ENCODE measurements at regions not wholly inside any gene's neighbourhood (a gene's known extent, or its start where the extent isn't known, plus 50 kb on each side); places are given as distances from the start of the nearest gene placed in this dataset.

DNA sequence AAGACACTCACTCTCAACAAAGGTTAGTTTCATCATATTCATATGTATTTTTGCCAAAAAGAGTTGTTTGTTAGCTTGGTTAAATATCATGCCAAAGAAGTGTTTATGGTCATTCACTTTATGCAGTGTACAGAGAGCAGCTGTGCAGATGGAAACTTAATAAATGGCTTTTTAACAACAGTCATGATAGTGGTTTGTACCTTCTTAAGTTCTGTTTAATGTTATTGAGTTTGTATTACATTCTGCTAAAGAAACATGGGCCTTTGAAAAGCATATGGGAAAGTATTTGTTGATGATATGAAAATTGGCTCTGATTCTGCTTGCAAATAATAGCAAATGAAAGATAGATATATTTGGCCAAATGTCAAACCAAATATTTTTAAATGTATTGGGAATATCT, 607.3 kb downstream of the NCAM2 start:
- Mint-ChIP-seq H3K27ac (no peak overlapping the region), H3K36me3 (ENCODE audit: low read depth) (no peaks in the 10 kb centered on the region), H3K4me3 (no peak overlapping the region), H3K27me3 (no peaks in the 10 kb centered on the region), H3K9me3 (peaks cover 7% of the 10 kb centered on the region), H3K4me1 (ENCODE audit: low read depth) (no peaks in the 10 kb centered on the region)
- H3K4me1 ChIP-seq (ENCODE audit: insufficient read depth, low read length): no peaks in the 10 kb centered on the region
- no peaks in the 10 kb centered on the region for H3K27me3 ChIP-seq (ENCODE audit: control insufficient read depth in 1 of 2, insufficient read depth in 2 of 2, low read length in 2 of 2)
- DNase-seq (no peak), ATAC-seq (ENCODE audit: poor library complexity) (no peak)
- no peak overlapping the region for H3K4me3 ChIP-seq (ENCODE audit: low read length)
- no peaks in the 10 kb centered on the region for H3K9me3 ChIP-seq (ENCODE audit: control insufficient read depth in 1 of 2, insufficient read depth in 1 of 2, low read length in 2 of 2)
- POLR2A ChIA-PET: no interaction called here
- no peak overlapping the region for H3K27ac ChIP-seq (ENCODE audit: low read depth in 1 of 2, low read length in 2 of 2)
- CTCF ChIA-PET: no interaction called here
- intact Hi-C loops (cut with DNase I, micrococcal nuclease): no loop called here
- TF ChIP-seq, protein P1, sequence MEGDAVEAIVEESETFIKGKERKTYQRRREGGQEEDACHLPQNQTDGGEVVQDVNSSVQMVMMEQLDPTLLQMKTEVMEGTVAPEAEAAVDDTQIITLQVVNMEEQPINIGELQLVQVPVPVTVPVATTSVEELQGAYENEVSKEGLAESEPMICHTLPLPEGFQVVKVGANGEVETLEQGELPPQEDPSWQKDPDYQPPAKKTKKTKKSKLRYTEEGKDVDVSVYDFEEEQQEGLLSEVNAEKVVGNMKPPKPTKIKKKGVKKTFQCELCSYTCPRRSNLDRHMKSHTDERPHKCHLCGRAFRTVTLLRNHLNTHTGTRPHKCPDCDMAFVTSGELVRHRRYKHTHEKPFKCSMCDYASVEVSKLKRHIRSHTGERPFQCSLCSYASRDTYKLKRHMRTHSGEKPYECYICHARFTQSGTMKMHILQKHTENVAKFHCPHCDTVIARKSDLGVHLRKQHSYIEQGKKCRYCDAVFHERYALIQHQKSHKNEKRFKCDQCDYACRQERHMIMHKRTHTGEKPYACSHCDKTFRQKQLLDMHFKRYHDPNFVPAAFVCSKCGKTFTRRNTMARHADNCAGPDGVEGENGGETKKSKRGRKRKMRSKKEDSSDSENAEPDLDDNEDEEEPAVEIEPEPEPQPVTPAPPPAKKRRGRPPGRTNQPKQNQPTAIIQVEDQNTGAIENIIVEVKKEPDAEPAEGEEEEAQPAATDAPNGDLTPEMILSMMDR (IDR thresholded peaks at IDR 0.05): no peak
- H3K36me3 ChIP-seq (ENCODE audit: insufficient read depth, low read length): no peaks in the 10 kb centered on the region

DNA sequence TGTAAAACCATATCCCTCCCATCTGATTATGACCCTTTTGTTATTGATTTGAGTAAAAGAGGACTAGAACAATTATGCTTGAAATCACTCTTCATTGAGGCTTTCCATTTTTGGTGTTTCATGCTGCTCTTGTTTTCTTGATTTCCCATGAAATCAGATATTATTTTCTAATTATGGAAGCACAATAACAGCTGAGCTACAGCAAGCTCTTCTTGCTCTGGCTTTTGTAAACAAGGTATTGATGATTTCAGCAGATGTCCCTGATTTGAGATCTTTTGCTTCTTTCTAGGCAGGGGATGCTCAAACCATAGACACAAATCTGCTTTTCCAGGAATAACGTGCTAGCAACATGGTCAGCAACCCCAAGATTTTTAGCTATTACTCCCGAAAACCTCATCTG, 607.8 kb downstream of the NCAM2 start:
- H3K36me3 Mint-ChIP-seq (ENCODE audit: low read depth): no peaks in the 10 kb centered on the region
- Histone ChIP-seq H3K9me3 (ENCODE audit: control insufficient read depth in 1 of 2, insufficient read depth in 1 of 2, low read length in 2 of 2) (no peaks in the 10 kb centered on the region), H3K27me3 (ENCODE audit: control insufficient read depth in 1 of 2, insufficient read depth in 2 of 2, low read length in 2 of 2) (no peaks in the 10 kb centered on the region), H3K4me3 (ENCODE audit: low read length) (no peak overlapping the region), H3K27ac (ENCODE audit: low read depth in 1 of 2, low read length in 2 of 2) (no peak overlapping the region), H3K36me3 (ENCODE audit: insufficient read depth, low read length) (no peaks in the 10 kb centered on the region), H3K4me1 (ENCODE audit: insufficient read depth, low read length) (no peaks in the 10 kb centered on the region)
- no peak for DNase-seq
- no peaks in the 10 kb centered on the region for H3K27me3 Mint-ChIP-seq
- no peaks in the 10 kb centered on the region for H3K4me1 Mint-ChIP-seq (ENCODE audit: low read depth)
- CTCF ChIA-PET: no interaction called here
- H3K9me3 Mint-ChIP-seq: peaks cover 7% of the 10 kb centered on the region
- POLR2A ChIA-PET: no interaction called here
- intact Hi-C loops (cut with DNase I, micrococcal nuclease): no loop called here
- H3K27ac Mint-ChIP-seq: no peak overlapping the region
- H3K4me3 Mint-ChIP-seq: no peak overlapping the region
- no peak for ATAC-seq (ENCODE audit: poor library complexity)
- TF ChIP-seq, protein P1 (IDR thresholded peaks at IDR 0.05): no peak

DNA sequence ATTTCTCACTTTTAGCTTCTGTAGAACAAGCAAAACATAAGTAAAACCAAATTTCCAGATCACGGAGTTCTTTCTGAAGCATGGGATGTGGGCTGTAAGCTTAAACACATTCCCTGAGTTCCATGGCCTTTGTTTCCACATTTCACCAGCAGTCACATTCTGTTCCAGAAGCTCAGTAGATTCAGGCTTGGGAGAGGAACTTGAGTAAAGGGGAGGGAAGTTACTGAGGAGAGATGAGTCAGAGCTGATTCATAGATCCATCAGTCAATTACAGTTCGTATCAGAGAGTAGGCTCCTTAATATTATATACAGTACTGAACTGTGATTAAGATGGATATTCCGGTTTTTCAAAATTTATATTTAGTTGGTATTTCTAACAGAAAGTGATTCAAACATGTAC, 614.3 kb downstream of the NCAM2 start:
- TF ChIP-seq, protein P1 (IDR thresholded peaks at IDR 0.05): no peak
- no peaks in the 10 kb centered on the region for H3K4me1 Mint-ChIP-seq (ENCODE audit: low read depth)
- DNase-seq (no peak), ATAC-seq (ENCODE audit: poor library complexity) (no peak)
- no peak overlapping the region for H3K27ac ChIP-seq (ENCODE audit: low read depth in 1 of 2, low read length in 2 of 2)
- H3K4me3 Mint-ChIP-seq: no peak overlapping the region
- no peaks in the 10 kb centered on the region for H3K36me3 Mint-ChIP-seq (ENCODE audit: low read depth)
- no peak overlapping the region for H3K27ac Mint-ChIP-seq
- H3K9me3 ChIP-seq (ENCODE audit: control insufficient read depth in 1 of 2, insufficient read depth in 1 of 2, low read length in 2 of 2): no peaks in the 10 kb centered on the region
- no peaks in the 10 kb centered on the region for H3K4me1 ChIP-seq (ENCODE audit: insufficient read depth, low read length)
- H3K27me3 Mint-ChIP-seq: no peaks in the 10 kb centered on the region
- ChIA-PET POLR2A (no interaction called here), CTCF (no interaction called here)
- H3K27me3 ChIP-seq (ENCODE audit: control insufficient read depth in 1 of 2, insufficient read depth in 2 of 2, low read length in 2 of 2): no peaks in the 10 kb centered on the region
- intact Hi-C loops (cut with DNase I, micrococcal nuclease): no loop called here
- no peak overlapping the region for H3K4me3 ChIP-seq (ENCODE audit: low read length)
- H3K9me3 Mint-ChIP-seq: peaks cover 6% of the 10 kb centered on the region
- H3K36me3 ChIP-seq (ENCODE audit: insufficient read depth, low read length): no peaks in the 10 kb centered on the region

All from CD4-positive, alpha-beta T cell (primary cell).